Astrocyte (in vitro differentiated cells and primary cell): ENCODE measurements at regions not wholly inside any gene's neighbourhood (a gene's known extent, or its start where the extent isn't known, plus 50 kb on each side); places are given as distances from the start of the nearest gene placed in this dataset.

Source experiments
- CTCF ChIP-seq: IDR thresholded peaks from 2 replicates; pipeline ENCODE4 v1.5.1; 2011; ENCODE audit warnings: low read depth, mild to moderate bottlenecking, inconsistent platforms, low read length, moderate library complexity; ENCODE audit not compliant: insufficient read depth
- EZH2 ChIP-seq: IDR thresholded peaks from 2 replicates; pipeline ENCODE4 v1.6.1; 2012; ENCODE audit warnings: mild to moderate bottlenecking, low read length, inconsistent platforms; ENCODE audit not compliant: insufficient read depth

- no peak for TF ChIP-seq EZH2
- no peak for TF ChIP-seq CTCF
Observed at GRCh38 chr2:111694700-111695101, 189.3 kb downstream of the ANAPC1 start.
